Central memory CD4-positive, alpha-beta T cell (primary cell): ENCODE measurements at regions not wholly inside any gene's neighbourhood (a gene's known extent, or its start where the extent isn't known, plus 50 kb on each side); places are given as distances from the start of the nearest gene placed in this dataset.

Source experiments
- DNase-seq: peaks from one replicate; pipeline ENCODE4 v3.0.0; 2022

GRCh38 chr5:159833088-159833487, 83.2 kb upstream of the ADRA1B start:
- no peak for DNase-seq

GRCh38 chr5:159833846-159834245, 82.4 kb upstream of the ADRA1B start:
- DNase-seq, result no peak

DNA sequence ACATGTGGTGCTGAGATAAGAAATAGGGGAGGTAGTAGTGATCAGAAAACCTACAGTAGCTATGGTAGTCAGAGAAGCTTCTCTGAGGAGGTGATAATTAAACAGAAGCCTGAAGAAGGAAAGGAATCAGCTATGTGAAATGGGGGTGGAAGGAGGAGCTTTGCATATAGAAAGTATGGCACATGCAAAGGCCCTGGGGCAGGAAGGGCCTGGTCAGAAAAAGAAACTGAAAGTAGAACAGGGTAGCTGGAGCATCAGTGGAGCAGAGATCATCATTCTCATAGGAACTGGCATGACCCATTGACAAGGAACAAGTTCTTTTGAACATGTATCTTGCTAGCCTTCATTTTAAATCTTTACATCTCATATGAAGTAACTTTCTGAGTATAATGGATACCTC, 80.7 kb upstream of the ADRA1B start:
- no peak for DNase-seq

GRCh38 chr5:159836691-159837090, 79.6 kb upstream of the ADRA1B start:
- no peak for DNase-seq

- DNase-seq, result no peak
Observed at GRCh38 chr5:159837860-159838259, 78.4 kb upstream of the ADRA1B start.

- no peak for DNase-seq
Observed at GRCh38 chr5:159838551-159839222, 77.6 kb upstream of the ADRA1B start.

GRCh38 chr5:159844267-159845121, 71.8 kb upstream of the ADRA1B start:
- DNase-seq, result no peak

- no peak for DNase-seq
Observed at GRCh38 chr5:159849437-159850083, 66.7 kb upstream of the ADRA1B start.

GRCh38 chr5:159850160-159850559, 66.1 kb upstream of the ADRA1B start:
- no peak for DNase-seq

DNA sequence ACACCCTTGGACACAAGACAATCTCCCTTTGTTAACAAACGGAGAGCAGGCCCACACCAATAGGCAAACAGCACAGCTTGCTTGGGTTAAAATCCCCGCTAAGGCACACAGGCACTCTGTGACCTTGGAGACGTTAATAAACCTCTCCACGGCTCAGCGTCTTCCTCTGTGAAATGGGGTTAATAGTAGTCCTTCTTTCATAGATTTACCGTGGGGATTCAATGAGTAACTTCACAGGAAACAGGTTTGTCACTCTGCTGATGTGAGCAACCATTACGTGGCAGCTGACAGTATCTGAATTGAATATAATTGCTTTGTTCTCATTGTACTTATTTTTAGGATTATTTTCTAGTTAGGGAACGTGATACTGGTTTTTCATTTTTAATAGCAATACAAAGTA, 65.2 kb upstream of the ADRA1B start:
- DNase-seq, result no peak

DNA sequence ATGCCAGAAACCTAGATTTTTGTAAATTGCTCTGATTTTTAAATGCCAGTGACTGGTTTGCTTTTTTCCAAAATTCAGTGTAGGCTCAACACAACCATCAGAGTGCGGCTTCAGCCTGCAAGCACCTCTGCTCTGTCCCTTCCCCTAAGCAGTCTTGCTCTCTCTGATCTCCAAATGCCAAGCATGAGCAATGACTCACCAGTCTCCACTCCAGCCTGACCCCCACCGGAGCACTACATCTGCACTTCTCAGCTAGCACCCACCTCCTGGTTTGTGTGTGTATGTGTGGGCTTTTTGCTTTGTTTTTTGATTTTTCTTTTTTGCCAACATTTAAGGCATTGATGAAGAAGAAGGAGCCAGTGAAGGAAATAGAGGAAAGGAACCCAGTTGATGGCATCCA, 61.4 kb upstream of the ADRA1B start:
- DNase-seq, result no peak

- no peak for DNase-seq
Observed at GRCh38 chr5:159855476-159856191, 60.6 kb upstream of the ADRA1B start.

DNA sequence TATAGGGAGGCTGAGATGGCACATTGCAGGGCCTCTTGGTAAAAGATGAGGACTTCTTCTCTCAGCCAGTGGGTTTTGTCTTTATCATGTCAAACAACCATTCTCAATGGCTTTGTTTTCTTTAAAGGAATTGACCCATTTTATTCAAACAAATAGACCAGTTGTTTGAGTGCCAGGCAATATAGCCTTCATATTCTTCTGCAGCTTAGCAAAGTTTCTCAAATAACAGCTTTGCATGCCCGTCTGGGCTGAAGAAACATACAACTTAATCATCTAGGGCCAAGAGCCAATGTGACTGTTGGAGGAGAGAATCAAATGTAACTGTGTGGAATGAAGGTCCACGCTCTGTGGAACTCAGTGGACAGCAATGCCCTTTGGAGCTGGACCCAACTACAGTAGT, 57.4 kb upstream of the ADRA1B start:
- no peak for DNase-seq

DNA sequence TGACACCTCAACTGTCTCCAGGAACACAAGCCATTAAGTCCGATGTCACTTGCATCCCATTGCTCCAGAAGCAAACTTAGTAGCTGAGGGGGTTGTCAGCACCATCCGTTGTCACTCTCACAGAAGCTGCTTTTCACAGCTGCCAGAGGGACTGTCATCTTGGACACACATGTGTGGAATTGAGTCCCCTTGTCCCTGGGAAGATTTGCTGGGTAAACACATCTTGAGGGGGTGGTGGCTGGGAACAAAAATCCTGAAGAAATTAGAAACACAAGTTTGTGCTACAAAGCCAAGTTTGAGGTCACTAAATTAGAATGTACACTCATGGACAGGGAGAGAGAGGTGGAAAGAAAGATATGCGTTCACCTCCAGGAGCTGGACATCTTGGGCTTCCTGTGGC, 55.2 kb upstream of the ADRA1B start:
- DNase-seq, result no peak

GRCh38 chr5:159864885-159865691, 51.2 kb upstream of the ADRA1B start:
- DNase-seq, result no peak

- no peak for DNase-seq
Observed at GRCh38 chr5:159866093-159866492, 50.2 kb upstream of the ADRA1B start.
